GM12878 (cell line): ENCODE measurements at regions not wholly inside any gene's neighbourhood (a gene's known extent, or its start where the extent isn't known, plus 50 kb on each side); places are given as distances from the start of the nearest gene placed in this dataset.

Source experiments
- ATAC-seq: fragments of 200-7000 bp; cut with Tn5 transposase; 3 replicates; pipeline ENCODE4 v1.9.1; 2020; ENCODE audit warnings: mild to moderate bottlenecking, moderate library complexity
- BruUV-seq: library from RNA; stranded (reverse); fragments of 400-500 nt; replicated peaks from 2 replicates; lab custom pipeline; 2021; lab: Mats Ljungman, UMichigan
- CTCF ChIA-PET: fragments of 300-600 bp; sonication (Branson Sonifier 250); formaldehyde crosslinking; extraction: SDS; loops from one replicate; lab custom pipeline; 2021; ENCODE audit warnings: inconsistent platforms; lab: Yijun Ruan, JAX
- POLR2A ChIA-PET: fragments of 350-600 bp; formaldehyde crosslinking; extraction: SDS; loops from one replicate; lab custom pipeline; 2021; ENCODE audit warnings: inconsistent platforms; lab: Charles Lee
- RAD21 ChIA-PET: fragments of 300-600 bp; sonication (Branson Sonifier 250); formaldehyde crosslinking; loops from one replicate; lab custom pipeline; 2023; ENCODE audit warnings: antibody characterized with exemption; ENCODE audit not compliant: unreplicated experiment; lab: Charles Lee
- SMC1A ChIA-PET: fragments of 300-600 bp; sonication (Branson Sonifier 250); formaldehyde crosslinking; loops from one replicate; lab custom pipeline; 2023; ENCODE audit not compliant: unreplicated experiment, uncharacterized antibody; lab: Charles Lee
- DNase-seq: peaks from one replicate; pipeline ENCODE4 v3.0.0-alpha.2; 2011; ENCODE audit warnings: low read depth, low spot score
- FAIRE-seq: peaks from 3 replicates; lab custom pipeline; 2011; peaks lifted over from hg19 to GRCh38; lab: Jason Lieb, UNC
- H2AFZ ChIP-seq: 2 replicates; pipeline ENCODE4 v1.6.0; 2011; ENCODE audit warnings: low read depth, low read length, control low read depth; ENCODE audit not compliant: control insufficient read depth
- H3K27ac ChIP-seq: 2 replicates; pipeline ENCODE4 v1.5.1; 2011; ENCODE audit warnings: control low read depth; ENCODE audit not compliant: control insufficient read depth, insufficient read depth
- H3K27me3 ChIP-seq, 2 experiments: replicated peaks in 1 of 2; 2 replicates each; pipeline versions ENCODE4 v1.6.0 to v1.6.1; 2011; ENCODE audit warnings: low read length in 1 of 2; ENCODE audit not compliant: control insufficient read depth in 2 of 2, insufficient read depth in 2 of 2
- H3K36me3 ChIP-seq, 2 experiments: 2 replicates each; pipeline ENCODE4 v1.5.1; 2011; ENCODE audit warnings: low read length in 1 of 2; ENCODE audit not compliant: control insufficient read depth in 2 of 2, insufficient read depth in 2 of 2
- H3K4me1 ChIP-seq: 2 replicates; pipeline ENCODE4 v1.6.1; 2011; ENCODE audit warnings: mild to moderate bottlenecking, low read length, moderate library complexity, mixed read lengths; ENCODE audit not compliant: control insufficient read depth, insufficient read depth
- H3K4me2 ChIP-seq: 2 replicates; pipeline ENCODE4 v1.6.0; 2011; ENCODE audit warnings: control low read depth; ENCODE audit not compliant: control insufficient read depth, insufficient read depth
- H3K4me3 ChIP-seq: fragments of 200-600 bp; sonication (generic); 2 replicates; pipeline ENCODE4 v1.5.1; 2016
- H3K79me2 ChIP-seq: 2 replicates; pipeline ENCODE4 v1.6.0; 2011; ENCODE audit warnings: low read length; ENCODE audit not compliant: control insufficient read depth, insufficient read depth
- H3K9ac ChIP-seq: 2 replicates; pipeline ENCODE4 v1.8.0; 2011; ENCODE audit warnings: low read length, control low read depth, mixed read lengths; ENCODE audit not compliant: control insufficient read depth, insufficient read depth
- H3K9me3 ChIP-seq: replicated peaks from 3 replicates; pipeline ENCODE4 v1.5.1; 2011; ENCODE audit warnings: mild to moderate bottlenecking, low read length; ENCODE audit not compliant: control insufficient read depth, insufficient read depth
- H4K20me1 ChIP-seq: 2 replicates; pipeline ENCODE4 v1.6.0; 2011; ENCODE audit not compliant: control insufficient read depth, insufficient read depth
- BCL11A ChIP-seq: IDR thresholded peaks from 2 replicates; pipeline ENCODE4 v1.6.1; 2011; ENCODE audit warnings: low read depth, low read length
- EZH2 ChIP-seq: IDR thresholded peaks from 2 replicates; pipeline ENCODE4 v1.6.1; 2012; ENCODE audit warnings: low read depth, mild to moderate bottlenecking, control low read depth, inconsistent platforms, low read length, borderline replicate concordance; ENCODE audit not compliant: control insufficient read depth
- RFX5 ChIP-seq: IDR thresholded peaks from 2 replicates; pipeline ENCODE4 v1.6.1; 2011; ENCODE audit warnings: low read depth, low read length, improper control_type of control experiment
- SMAD1 ChIP-seq: fragments of 450-650 bp; IDR thresholded peaks from 2 replicates; pipeline ENCODE4 v1.6.1; 2018; ENCODE audit warnings: mild to moderate bottlenecking, low read depth; ENCODE audit not compliant: partially characterized antibody
- SMAD5 ChIP-seq: IDR thresholded peaks from 2 replicates; pipeline ENCODE4 v1.6.1; 2016; ENCODE audit warnings: antibody characterized with exemption, low read depth
- SPI1 ChIP-seq: IDR thresholded peaks from 2 replicates; pipeline ENCODE4 v1.6.1; 2011; ENCODE audit warnings: low read depth, mild to moderate bottlenecking, low read length, moderate library complexity, borderline replicate concordance; ENCODE audit not compliant: insufficient read depth
- SUPT20H ChIP-seq: IDR thresholded peaks from 2 replicates; pipeline ENCODE4 v1.6.1; 2011; ENCODE audit warnings: low read depth, mild to moderate bottlenecking, low read length, moderate library complexity, borderline replicate concordance; ENCODE audit not compliant: control insufficient read depth
- WRNIP1 ChIP-seq: IDR thresholded peaks from 2 replicates; pipeline ENCODE4 v1.6.1; 2011; ENCODE audit warnings: low read depth, low read length, improper control_type of control experiment, borderline replicate concordance
- WGBS: methylation state at CpG from one replicate; pipeline ENCODE4 v1.1.6; 2016; ENCODE audit warnings: low lambda C conversion rate; ENCODE audit not compliant: insufficient replicate concordance, insufficient coverage; ENCODE audit errors: missing lambda C conversion rate; 5-methylcytosine and 5-hydroxymethylcytosine counted together
- in situ Hi-C: fragments of 300-500 bp; cut with MboI; formaldehyde crosslinking; loops from 9 replicates; pipeline ENCODE4 v1.14.3; 2018; ENCODE audit warnings: mixed read lengths
- intact Hi-C: fragments of 100-400 bp; cut with micrococcal nuclease; formaldehyde crosslinking; loops from one replicate; pipeline ENCODE4 v1.14.2; 2022; ENCODE audit not compliant: unreplicated experiment
- TF ChIP-seq, protein P1 (sequence below): fragments of 450-650 bp; formaldehyde crosslinking; IDR thresholded peaks from 2 replicates; pipeline ENCODE4 v1.4.0; 2020; ENCODE audit warnings: mild to moderate bottlenecking, moderate library complexity
- TF ChIP-seq, protein P2 (sequence below): fragments of 450-650 bp; formaldehyde crosslinking; IDR thresholded peaks from 2 replicates; pipeline ENCODE4 v1.4.0; 2022; ENCODE audit warnings: mild to moderate bottlenecking, moderate library complexity

DNA sequence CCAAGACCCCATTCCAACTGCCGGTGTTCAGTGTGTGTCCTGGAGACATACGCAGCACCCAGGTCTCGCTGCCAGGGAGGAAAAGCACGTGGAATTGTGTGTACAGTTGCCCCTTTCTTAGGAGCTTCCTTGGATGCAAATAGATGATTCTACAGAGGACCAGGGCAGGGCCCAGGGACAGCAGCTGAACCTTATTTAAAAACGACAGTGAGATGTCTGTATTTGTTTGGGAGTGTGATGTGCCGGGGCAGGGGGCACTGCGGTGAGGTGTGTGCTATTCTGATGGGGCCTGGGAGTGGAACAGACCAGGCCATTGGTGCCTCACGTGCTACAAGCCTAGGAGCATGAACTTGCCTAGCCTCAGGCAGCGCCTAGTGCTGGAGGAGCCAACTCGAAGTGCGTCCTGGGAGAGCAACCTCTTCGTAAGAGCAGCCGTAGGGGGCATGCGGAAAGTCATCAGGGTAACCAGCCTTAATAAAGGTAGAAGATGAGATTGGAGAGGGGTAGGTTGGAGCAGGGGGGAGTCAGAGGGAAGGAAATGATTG lies 98.3 kb upstream of the ESRRB start:
- Histone ChIP-seq H3K36me3 (no peaks in the 10 kb centered on the region), H3K27ac (no peak overlapping the region), H4K20me1 (no peaks in the 10 kb centered on the region), H3K27me3 (no peaks in the 10 kb centered on the region)
- POLR2A ChIA-PET = no interaction called here
- 75% methylated on average over 14 of the region's 14 CpGs for WGBS
- ATAC-seq (no peak), DNase-seq (no peak)
- no TSS peak for BruUV-seq
- in situ Hi-C loops = no loop called here
- TF ChIP-seq SUPT20H = no peak
- TF ChIP-seq, all 136 proteins: peak for 0
- Histone ChIP-seq H3K79me2 (no peaks in the 10 kb centered on the region), H3K4me1 (no peaks in the 10 kb centered on the region), H2AFZ (no peak overlapping the region), H3K4me3 (no peak overlapping the region), H3K9me3 (no peaks in the 10 kb centered on the region; the same call in 2 of the 3 replicates), H3K9ac (no peak overlapping the region), H3K4me2 (no peak overlapping the region)
- intact Hi-C loops = no loop called here
- FAIRE-seq = no peak
- RAD21 ChIA-PET = no interaction called here
- SMC1A ChIA-PET = no interaction called here
- CTCF ChIA-PET = interaction anchor here (1.5 kb wide), 1 partner anchor 16 kb away, joined by 3 read pairs; no protein-coding TSS in a partner anchor

DNA sequence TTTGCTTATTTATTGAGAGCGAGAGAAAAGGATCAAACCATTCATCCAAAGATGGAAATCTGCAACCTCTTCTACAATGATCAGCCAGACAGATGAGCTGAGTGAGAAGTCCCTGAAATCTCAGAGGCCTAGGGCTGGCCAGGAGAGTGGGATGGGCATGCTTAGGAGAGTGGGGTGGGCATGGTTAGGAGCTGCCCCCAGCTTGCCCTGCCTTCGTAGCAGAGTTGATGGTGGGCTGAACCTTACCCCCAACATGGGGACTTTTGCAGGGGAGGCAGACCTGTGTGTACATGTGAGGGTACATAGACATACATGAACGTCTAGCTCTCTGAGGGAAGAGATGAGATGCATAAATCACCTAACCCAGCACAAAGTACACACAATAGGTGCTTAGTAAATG lies 95.7 kb upstream of the ESRRB start:
- intact Hi-C loops (no loop called here), in situ Hi-C loops (no loop called here)
- no TSS peak for BruUV-seq
- Histone ChIP-seq H3K4me1 (no peaks in the 10 kb centered on the region), H3K9me3 (no peaks in the 10 kb centered on the region; the same call in 2 of the 3 replicates), H3K27ac (no peak overlapping the region), H3K36me3 (no peaks in the 10 kb centered on the region), H2AFZ (no peak overlapping the region), H3K27me3 (no peaks in the 10 kb centered on the region), H3K79me2 (no peaks in the 10 kb centered on the region), H3K9ac (no peak overlapping the region), H3K4me3 (no peak overlapping the region), H4K20me1 (no peaks in the 10 kb centered on the region), H3K4me2 (no peak overlapping the region)
- POLR2A ChIA-PET = no interaction called here
- FAIRE-seq = no peak
- CTCF ChIA-PET = interaction anchor here (0.6 kb wide), 2 partner anchors 246 to 267 kb away, joined by 3 read pairs; no protein-coding TSS in a partner anchor
- SMC1A ChIA-PET = no interaction called here
- RAD21 ChIA-PET = no interaction called here
- no peak for ATAC-seq
- no peak for DNase-seq
- 2% methylated on average over 3 of the region's 3 CpGs for WGBS
- no peak for TF ChIP-seq RFX5
- TF ChIP-seq, protein P1, sequence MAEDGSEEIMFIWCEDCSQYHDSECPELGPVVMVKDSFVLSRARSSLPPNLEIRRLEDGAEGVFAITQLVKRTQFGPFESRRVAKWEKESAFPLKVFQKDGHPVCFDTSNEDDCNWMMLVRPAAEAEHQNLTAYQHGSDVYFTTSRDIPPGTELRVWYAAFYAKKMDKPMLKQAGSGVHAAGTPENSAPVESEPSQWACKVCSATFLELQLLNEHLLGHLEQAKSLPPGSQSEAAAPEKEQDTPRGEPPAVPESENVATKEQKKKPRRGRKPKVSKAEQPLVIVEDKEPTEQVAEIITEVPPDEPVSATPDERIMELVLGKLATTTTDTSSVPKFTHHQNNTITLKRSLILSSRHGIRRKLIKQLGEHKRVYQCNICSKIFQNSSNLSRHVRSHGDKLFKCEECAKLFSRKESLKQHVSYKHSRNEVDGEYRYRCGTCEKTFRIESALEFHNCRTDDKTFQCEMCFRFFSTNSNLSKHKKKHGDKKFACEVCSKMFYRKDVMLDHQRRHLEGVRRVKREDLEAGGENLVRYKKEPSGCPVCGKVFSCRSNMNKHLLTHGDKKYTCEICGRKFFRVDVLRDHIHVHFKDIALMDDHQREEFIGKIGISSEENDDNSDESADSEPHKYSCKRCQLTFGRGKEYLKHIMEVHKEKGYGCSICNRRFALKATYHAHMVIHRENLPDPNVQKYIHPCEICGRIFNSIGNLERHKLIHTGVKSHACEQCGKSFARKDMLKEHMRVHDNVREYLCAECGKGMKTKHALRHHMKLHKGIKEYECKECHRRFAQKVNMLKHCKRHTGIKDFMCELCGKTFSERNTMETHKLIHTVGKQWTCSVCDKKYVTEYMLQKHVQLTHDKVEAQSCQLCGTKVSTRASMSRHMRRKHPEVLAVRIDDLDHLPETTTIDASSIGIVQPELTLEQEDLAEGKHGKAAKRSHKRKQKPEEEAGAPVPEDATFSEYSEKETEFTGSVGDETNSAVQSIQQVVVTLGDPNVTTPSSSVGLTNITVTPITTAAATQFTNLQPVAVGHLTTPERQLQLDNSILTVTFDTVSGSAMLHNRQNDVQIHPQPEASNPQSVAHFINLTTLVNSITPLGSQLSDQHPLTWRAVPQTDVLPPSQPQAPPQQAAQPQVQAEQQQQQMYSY (CRISPR knock-in tag) = no peak
- no peak for TF ChIP-seq WRNIP1
- TF ChIP-seq SMAD1 = no peak
- no peak for TF ChIP-seq BCL11A
- no peak for TF ChIP-seq EZH2
- no peak for TF ChIP-seq SMAD5
- no peak for TF ChIP-seq SPI1
- TF ChIP-seq, protein P2, sequence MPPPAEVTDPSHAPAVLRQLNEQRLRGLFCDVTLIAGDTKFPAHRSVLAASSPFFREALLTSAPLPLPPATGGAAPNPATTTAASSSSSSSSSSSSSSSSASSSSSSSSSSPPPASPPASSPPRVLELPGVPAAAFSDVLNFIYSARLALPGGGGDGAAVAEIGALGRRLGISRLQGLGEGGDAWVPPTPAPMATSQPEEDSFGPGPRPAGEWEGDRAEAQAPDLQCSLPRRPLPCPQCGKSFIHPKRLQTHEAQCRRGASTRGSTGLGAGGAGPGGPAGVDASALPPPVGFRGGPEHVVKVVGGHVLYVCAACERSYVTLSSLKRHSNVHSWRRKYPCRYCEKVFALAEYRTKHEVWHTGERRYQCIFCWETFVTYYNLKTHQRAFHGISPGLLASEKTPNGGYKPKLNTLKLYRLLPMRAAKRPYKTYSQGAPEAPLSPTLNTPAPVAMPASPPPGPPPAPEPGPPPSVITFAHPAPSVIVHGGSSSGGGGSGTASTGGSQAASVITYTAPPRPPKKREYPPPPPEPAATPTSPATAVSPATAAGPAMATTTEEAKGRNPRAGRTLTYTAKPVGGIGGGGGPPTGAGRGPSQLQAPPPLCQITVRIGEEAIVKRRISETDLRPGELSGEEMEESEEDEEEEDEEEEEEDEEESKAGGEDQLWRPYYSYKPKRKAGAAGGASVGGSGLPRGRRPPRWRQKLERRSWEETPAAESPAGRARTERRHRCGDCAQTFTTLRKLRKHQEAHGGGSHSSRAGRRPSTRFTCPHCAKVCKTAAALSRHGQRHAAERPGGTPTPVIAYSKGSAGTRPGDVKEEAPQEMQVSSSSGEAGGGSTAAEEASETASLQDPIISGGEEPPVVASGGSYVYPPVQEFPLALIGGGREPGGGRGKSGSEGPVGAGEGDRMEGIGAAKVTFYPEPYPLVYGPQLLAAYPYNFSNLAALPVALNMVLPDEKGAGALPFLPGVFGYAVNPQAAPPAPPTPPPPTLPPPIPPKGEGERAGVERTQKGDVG (CRISPR knock-in tag) = no peak
